Testis (tissue), 2 donors: ENCODE measurements at regions not wholly inside any gene's neighbourhood (a gene's known extent, or its start where the extent isn't known, plus 50 kb on each side); places are given as distances from the start of the nearest gene placed in this dataset.

Experiments used
- DNase-seq: peaks from one replicate; pipeline ENCODE4 v3.0.0-alpha.2; 2019
- H3K27ac ChIP-seq, 2 donors: fragments of 200-600 bp; sonication (generic); one replicate each; pipeline ENCODE4 v1.5.1; 2019
- H3K27me3 ChIP-seq: fragments of 200-600 bp; sonication (generic); one replicate; pipeline ENCODE4 v1.5.1; 2019
- H3K36me3 ChIP-seq: fragments of 200-600 bp; sonication (generic); one replicate; pipeline ENCODE4 v1.5.1; 2017; ENCODE audit warnings: low read depth; ENCODE audit errors: missing control alignments
- H3K4me1 ChIP-seq: fragments of 200-600 bp; sonication (generic); one replicate; pipeline ENCODE4 v1.5.1; 2019
- H3K4me3 ChIP-seq, 2 donors: fragments of 200-600 bp; sonication (generic); one replicate each; pipeline ENCODE4 v1.5.1; 2017 to 2019
- H3K9me3 ChIP-seq: fragments of 200-600 bp; sonication (generic); one replicate; pipeline ENCODE4 v1.5.1; 2017
- CTCF ChIP-seq, 3 experiments: fragments of 450-650 bp in 2 of 3; fragments of 200-600 bp in 1 of 3; sonication (generic) in 1 of 3; IDR thresholded peaks; one replicate each; pipeline ENCODE4 v1.5.1; 2016 to 2019; ENCODE audit warnings: antibody characterized with exemption in 3 of 3, mild to moderate bottlenecking in 2 of 3, moderate library complexity in 1 of 3
- POLR2A ChIP-seq: fragments of 450-650 bp; IDR thresholded peaks from one replicate; pipeline ENCODE4 v1.6.1; 2017; ENCODE audit warnings: antibody characterized with exemption, mild to moderate bottlenecking, moderate library complexity
- WGBS, 2 donors: methylation state at CpG; one replicate each; pipeline ENCODE4 v1.1.5; 2018; 5-methylcytosine and 5-hydroxymethylcytosine counted together
- intact Hi-C: fragments of 100-400 bp; cut with DNase I; formaldehyde crosslinking; loops from one replicate; pipeline ENCODE4 v1.15.1; 2023; ENCODE audit warnings: low total_unique reads

GRCh38 chr9:129344641-129345495 lies 166.8 kb upstream of the IER5L start:
- Histone ChIP-seq H3K4me1 (no peaks in the 10 kb centered on the region), H3K27me3 (no peaks in the 10 kb centered on the region), H3K27ac (peak overlapping the region in 1 of 2 donors; percentile 33), H3K36me3 (no peaks in the 10 kb centered on the region), H3K9me3 (no peaks in the 10 kb centered on the region), H3K4me3 (no peak overlapping the region)
- DNase-seq, result no peak
- TF ChIP-seq CTCF (IDR thresholded peaks at IDR 0.05), result no peak
- TF ChIP-seq POLR2A, result no peak
- intact Hi-C loops, result no loop called here
- 81 to 83% methylated on average over 11 of the region's 11 CpGs for WGBS, 2 donors

- H3K4me3 ChIP-seq, result no peak overlapping the region
- H3K4me1 ChIP-seq, result no peaks in the 10 kb centered on the region
- H3K27ac ChIP-seq, result peak overlapping the region in 1 of 2 donors; percentile 45
- 71 to 85% methylated on average over 21 to 28 of the region's 28 CpGs for WGBS, 2 donors
- no peaks in the 10 kb centered on the region for H3K27me3 ChIP-seq
- DNase-seq, result peak; percentile 70
- H3K9me3 ChIP-seq, result no peaks in the 10 kb centered on the region
- TF ChIP-seq POLR2A, result no peak
- peak in 1 of 3 experiments; percentile 26 for TF ChIP-seq CTCF (IDR thresholded peaks at IDR 0.05)
- H3K36me3 ChIP-seq, result no peaks in the 10 kb centered on the region
- intact Hi-C loops, result no loop called here
These were observed 165.6 kb upstream of the IER5L start for GRCh38 chr9:129343424-129344375.

- DNase-seq, result no peak
- intact Hi-C loops, result no loop called here
- Histone ChIP-seq H3K36me3 (no peaks in the 10 kb centered on the region), H3K4me3 (no peak overlapping the region), H3K27me3 (no peaks in the 10 kb centered on the region), H3K9me3 (no peaks in the 10 kb centered on the region), H3K27ac (no peak overlapping the region), H3K4me1 (peaks cover 2% of the 10 kb centered on the region)
- TF ChIP-seq POLR2A (no peak), CTCF (IDR thresholded peaks at IDR 0.05) (no peak)
- WGBS, 2 donors, result 87 to 93% methylated on average over 13 to 16 of the region's 16 CpGs
These were observed 164.7 kb upstream of the IER5L start for GRCh38 chr9:129342591-129343423.

GRCh38 chr9:129341987-129342348 lies 163.9 kb upstream of the IER5L start:
- Histone ChIP-seq H3K4me1 (peaks cover 11% of the 10 kb centered on the region), H3K27me3 (no peaks in the 10 kb centered on the region), H3K9me3 (no peaks in the 10 kb centered on the region), H3K27ac (no peak overlapping the region), H3K4me3 (no peak overlapping the region), H3K36me3 (no peaks in the 10 kb centered on the region)
- no peak for TF ChIP-seq POLR2A
- no peak for DNase-seq
- WGBS, 2 donors, result 89 to 95% methylated on average over 8 of the region's 8 CpGs
- intact Hi-C loops, result no loop called here
